VCaP (cell line): ENCODE measurements at regions not wholly inside any gene's neighbourhood (a gene's known extent, or its start where the extent isn't known, plus 50 kb on each side); places are given as distances from the start of the nearest gene placed in this dataset.

ENCODE experiments used
- H3K27ac ChIP-seq: fragments of 450-650 bp; 2 replicates; pipeline ENCODE4 v1.5.1; 2017
- CTCF ChIP-seq: fragments of 450-650 bp; conservative IDR thresholded peaks from 2 replicates; pipeline ENCODE4 v1.5.1; 2017; ENCODE audit warnings: mild to moderate bottlenecking, moderate library complexity

GRCh38 chr1:30508611-30509010, 214.8 kb downstream of the MATN1 start:
- no peak for TF ChIP-seq CTCF
- H3K27ac ChIP-seq = no peak overlapping the region

- TF ChIP-seq CTCF = no peak
- no peak overlapping the region for H3K27ac ChIP-seq
Measured at GRCh38 chr1:30508175-30508448, 215.3 kb downstream of the MATN1 start.

- no peak for TF ChIP-seq CTCF
- no peak overlapping the region for H3K27ac ChIP-seq
Measured at GRCh38 chr1:30507401-30508174, 215.8 kb downstream of the MATN1 start.

- no peak overlapping the region for H3K27ac ChIP-seq
- TF ChIP-seq CTCF = no peak
Measured at GRCh38 chr1:30507016-30507312, 216.4 kb downstream of the MATN1 start.

- H3K27ac ChIP-seq = no peak overlapping the region
- no peak for TF ChIP-seq CTCF
Measured at GRCh38 chr1:30506291-30507015, 216.9 kb downstream of the MATN1 start.

- TF ChIP-seq CTCF = no peak
- H3K27ac ChIP-seq = no peak overlapping the region
Measured at GRCh38 chr1:30505853-30506252, 217.5 kb downstream of the MATN1 start.

- TF ChIP-seq CTCF = no peak
- no peak overlapping the region for H3K27ac ChIP-seq
Measured at GRCh38 chr1:30492451-30492850, 230.9 kb downstream of the MATN1 start.
